Left ventricle myocardium inferior (tissue), 1 donor: ENCODE measurements at regions not wholly inside any gene's neighbourhood (a gene's known extent, or its start where the extent isn't known, plus 50 kb on each side); places are given as distances from the start of the nearest gene placed in this dataset.

Source experiments
- DNase-seq: peaks from one replicate; pipeline ENCODE4 v3.0.0-alpha.2; 2020
- H3K27ac ChIP-seq: fragments of 200-600 bp; replicated peaks from 2 replicates; pipeline ENCODE4 v1.8.0; 2021
- H3K27me3 ChIP-seq: fragments of 200-600 bp; 2 replicates; pipeline ENCODE4 v1.8.0; 2021; ENCODE audit warnings: low read depth
- H3K36me3 ChIP-seq: fragments of 200-600 bp; 2 replicates; pipeline ENCODE4 v1.8.0; 2021
- H3K4me1 ChIP-seq: fragments of 200-600 bp; 2 replicates; pipeline ENCODE4 v1.8.0; 2021
- H3K4me3 ChIP-seq: fragments of 200-600 bp; 2 replicates; pipeline ENCODE4 v1.8.0; 2021; ENCODE audit warnings: mild to moderate bottlenecking, moderate library complexity
- H3K9me3 ChIP-seq: fragments of 200-600 bp; replicated peaks from 2 replicates; pipeline ENCODE4 v1.8.0; 2021
- CTCF ChIP-seq: fragments of 200-600 bp; IDR thresholded peaks from 2 replicates; pipeline ENCODE4 v1.8.0; 2021; ENCODE audit warnings: antibody characterized with exemption, mild to moderate bottlenecking, borderline replicate concordance
- intact Hi-C: fragments of 100-400 bp; cut with micrococcal nuclease; formaldehyde crosslinking; loops from one replicate; pipeline ENCODE4 v1.11.0; 2022
- donor health status: DM: no; HTN: yes; CAD: no; lungs with severe emphysema.

GRCh38 chr1:157241185-157241538 is 103.0 kb upstream of the ETV3 start:
- no peaks in the 10 kb centered on the region for H3K4me1 ChIP-seq
- H3K9me3 ChIP-seq: no peaks in the 10 kb centered on the region
- H3K4me3 ChIP-seq: no peak overlapping the region
- no peaks in the 10 kb centered on the region for H3K36me3 ChIP-seq
- intact Hi-C loops: no loop called here
- peaks cover 39% of the 10 kb centered on the region for H3K27me3 ChIP-seq
- DNase-seq: no peak
- no peak overlapping the region for H3K27ac ChIP-seq
- TF ChIP-seq CTCF: no peak

- no peak for DNase-seq
- Histone ChIP-seq H3K36me3 (no peaks in the 10 kb centered on the region), H3K27me3 (peaks cover 34% of the 10 kb centered on the region), H3K4me3 (no peak overlapping the region), H3K9me3 (no peaks in the 10 kb centered on the region), H3K27ac (no peak overlapping the region), H3K4me1 (no peaks in the 10 kb centered on the region)
- intact Hi-C loops: no loop called here
- no peak for TF ChIP-seq CTCF
Measured at GRCh38 chr1:157240495-157241184, 102.4 kb upstream of the ETV3 start.

GRCh38 chr1:157239936-157240335 is 101.7 kb upstream of the ETV3 start:
- intact Hi-C loops: no loop called here
- no peak for TF ChIP-seq CTCF
- no peaks in the 10 kb centered on the region for H3K9me3 ChIP-seq
- H3K4me1 ChIP-seq: no peaks in the 10 kb centered on the region
- H3K27me3 ChIP-seq: peaks cover 32% of the 10 kb centered on the region
- no peaks in the 10 kb centered on the region for H3K36me3 ChIP-seq
- no peak overlapping the region for H3K27ac ChIP-seq
- DNase-seq: no peak
- no peak overlapping the region for H3K4me3 ChIP-seq

GRCh38 chr1:157238585-157238984 is 100.4 kb upstream of the ETV3 start:
- peaks cover 30% of the 10 kb centered on the region for H3K27me3 ChIP-seq
- no peaks in the 10 kb centered on the region for H3K36me3 ChIP-seq
- DNase-seq: no peak
- TF ChIP-seq CTCF: no peak
- H3K4me3 ChIP-seq: no peak overlapping the region
- H3K4me1 ChIP-seq: no peaks in the 10 kb centered on the region
- no peaks in the 10 kb centered on the region for H3K9me3 ChIP-seq
- intact Hi-C loops: no loop called here
- no peak overlapping the region for H3K27ac ChIP-seq

GRCh38 chr1:157237981-157238380 is 99.8 kb upstream of the ETV3 start:
- no peak overlapping the region for H3K27ac ChIP-seq
- intact Hi-C loops: no loop called here
- no peak overlapping the region for H3K4me3 ChIP-seq
- H3K27me3 ChIP-seq: peaks cover 30% of the 10 kb centered on the region
- H3K36me3 ChIP-seq: no peaks in the 10 kb centered on the region
- H3K9me3 ChIP-seq: no peaks in the 10 kb centered on the region
- no peaks in the 10 kb centered on the region for H3K4me1 ChIP-seq
- DNase-seq: no peak
- TF ChIP-seq CTCF: no peak
